Gastrocnemius medialis (tissue), 4 donors: ENCODE measurements at regions not wholly inside any gene's neighbourhood (a gene's known extent, or its start where the extent isn't known, plus 50 kb on each side); places are given as distances from the start of the nearest gene placed in this dataset.

ENCODE experiments used
- ATAC-seq, 2 donors: fragments of 150-250 bp; one replicate each; pipeline ENCODE4 v1.9.1; 2016
- DNase-seq, 2 donors: peaks; one replicate each; pipeline ENCODE4 v3.0.0-alpha.2; 2019
- H3K27ac ChIP-seq, 4 donors: fragments of 200-600 bp; sonication (generic); 1 replicate in 1 of 4; 2 replicates in 3 of 4; pipeline ENCODE4 v1.5.1; 2016 to 2018; ENCODE audit warnings: mild to moderate bottlenecking in 2 of 4, moderate library complexity in 1 of 4
- H3K27me3 ChIP-seq, 3 donors: fragments of 200-600 bp; sonication (generic) in 2 of 3; 1 replicate in 1 of 3; 2 replicates in 2 of 3; pipeline versions ENCODE4 v1.5.1 to v1.6.0; 2016 to 2019; ENCODE audit warnings: mild to moderate bottlenecking in 1 of 3, moderate library complexity in 1 of 3
- H3K36me3 ChIP-seq, 2 donors: fragments of 200-600 bp; sonication (generic) in 1 of 2; one replicate each; pipeline ENCODE4 v1.5.1; 2017 to 2018
- H3K4me1 ChIP-seq, 2 donors: fragments of 200-600 bp; sonication (generic) in 1 of 2; one replicate each; pipeline ENCODE4 v1.5.1; 2016 to 2017; ENCODE audit warnings: mild to moderate bottlenecking in 2 of 2
- H3K4me3 ChIP-seq, 4 donors: fragments of 200-600 bp; sonication (generic) in 3 of 4; 1 replicate in 1 of 4; 2 replicates in 3 of 4; pipeline ENCODE4 v1.5.1; 2016 to 2019; ENCODE audit warnings: mild to moderate bottlenecking in 2 of 4
- H3K9me3 ChIP-seq, 3 donors: fragments of 200-600 bp; sonication (generic) in 2 of 3; 1 replicate in 1 of 3; 2 replicates in 2 of 3; pipeline ENCODE4 v1.5.1; 2016 to 2019
- CTCF ChIP-seq, 5 experiments: fragments of 450-650 bp in 3 of 5; fragments of 200-600 bp in 2 of 5; sonication (generic) in 2 of 5; IDR thresholded peaks in 4 of 5; conservative IDR thresholded peaks in 1 of 5; 1 replicate in 4 of 5; 2 replicates in 1 of 5; pipeline ENCODE4 v1.5.1; 2016 to 2019; ENCODE audit warnings: antibody characterized with exemption in 5 of 5, mild to moderate bottlenecking in 3 of 5, moderate library complexity in 3 of 5
- POLR2A ChIP-seq, 2 donors: fragments of 450-650 bp; IDR thresholded peaks; one replicate each; pipeline ENCODE4 v1.6.1; 2017; ENCODE audit warnings: antibody characterized with exemption in 2 of 2, mild to moderate bottlenecking in 2 of 2, moderate library complexity in 2 of 2
- in situ Hi-C, 4 donors: fragments of 200-750 bp; cut with MboI; loops; one replicate each; pipeline versions ENCODE4 v1.15.0 to v1.8.0; 2017; ENCODE audit warnings: low sequenced_read_pairs in 4 of 4
- intact Hi-C: fragments of 100-400 bp; cut with DNase I; formaldehyde crosslinking; loops from one replicate; pipeline ENCODE4 v1.15.1; 2023; ENCODE audit warnings: low total_unique reads

- in situ Hi-C loops, result no loop called here
- intact Hi-C loops, result no loop called here
- DNase-seq, result no peak
- TF ChIP-seq CTCF (IDR thresholded peaks at IDR 0.05 in 4 of 5, conservative IDR thresholded peaks at IDR 0.05 in 1 of 5) (no peak), POLR2A (IDR thresholded peaks at IDR 0.05) (no peak)
- no peak for ATAC-seq
- no peak overlapping the region for H3K4me3 ChIP-seq
- H3K27me3 ChIP-seq, result no peaks in the 10 kb centered on the region
- H3K9me3 ChIP-seq, result no peaks in the 10 kb centered on the region
- H3K36me3 ChIP-seq, result no peaks in the 10 kb centered on the region
- no peak overlapping the region for H3K27ac ChIP-seq
- H3K4me1 ChIP-seq, result no peaks in the 10 kb centered on the region
Measured at GRCh38 chr5:117713585-117714198, 1139.1 kb upstream of the SEMA6A start.

- H3K36me3 ChIP-seq, result no peaks in the 10 kb centered on the region
- H3K27ac ChIP-seq, result no peak overlapping the region
- no peaks in the 10 kb centered on the region for H3K9me3 ChIP-seq
- in situ Hi-C loops (no loop called here), intact Hi-C loops (no loop called here)
- ATAC-seq, result no peak
- H3K27me3 ChIP-seq, result no peaks in the 10 kb centered on the region
- no peaks in the 10 kb centered on the region for H3K4me1 ChIP-seq
- no peak for TF ChIP-seq CTCF (IDR thresholded peaks at IDR 0.05 in 4 of 5, conservative IDR thresholded peaks at IDR 0.05 in 1 of 5)
- no peak for TF ChIP-seq POLR2A (IDR thresholded peaks at IDR 0.05)
- no peak overlapping the region for H3K4me3 ChIP-seq
- no peak for DNase-seq
Measured at GRCh38 chr5:117701062-117701461, 1126.4 kb upstream of the SEMA6A start.

- ATAC-seq, result no peak
- in situ Hi-C loops, result no loop called here
- Histone ChIP-seq H3K9me3 (no peaks in the 10 kb centered on the region), H3K36me3 (no peaks in the 10 kb centered on the region), H3K4me1 (no peaks in the 10 kb centered on the region), H3K4me3 (no peak overlapping the region), H3K27ac (no peak overlapping the region), H3K27me3 (no peaks in the 10 kb centered on the region)
- no peak for DNase-seq
- intact Hi-C loops, result no loop called here
- no peak for TF ChIP-seq CTCF (IDR thresholded peaks at IDR 0.05 in 4 of 5, conservative IDR thresholded peaks at IDR 0.05 in 1 of 5)
- no peak for TF ChIP-seq POLR2A (IDR thresholded peaks at IDR 0.05)
Measured at GRCh38 chr5:117692606-117693005, 1118.0 kb upstream of the SEMA6A start.

GRCh38 chr5:117691081-117691870 is 1116.7 kb upstream of the SEMA6A start:
- Histone ChIP-seq H3K27me3 (no peaks in the 10 kb centered on the region), H3K9me3 (no peaks in the 10 kb centered on the region), H3K4me1 (no peaks in the 10 kb centered on the region), H3K36me3 (no peaks in the 10 kb centered on the region), H3K27ac (no peak overlapping the region), H3K4me3 (no peak overlapping the region)
- intact Hi-C loops, result no loop called here
- no peak for DNase-seq
- TF ChIP-seq POLR2A (IDR thresholded peaks at IDR 0.05), result no peak
- no peak for TF ChIP-seq CTCF (IDR thresholded peaks at IDR 0.05 in 4 of 5, conservative IDR thresholded peaks at IDR 0.05 in 1 of 5)
- in situ Hi-C loops, result no loop called here
- ATAC-seq, result no peak
